Activated CD8-positive, alpha-beta memory T cell treated with anti-CD3 and anti-CD28 coated beads, Interleukin-2, amount 50 U/mL, for 48 hours (primary cell): ENCODE measurements at regions not wholly inside any gene's neighbourhood (a gene's known extent, or its start where the extent isn't known, plus 50 kb on each side); places are given as distances from the start of the nearest gene placed in this dataset.
"Not testable (repeated sequence)": the region's sequence is repeated elsewhere in the genome, so short reads cannot be mapped to it uniquely, and the experiment has no call there.

Source experiments
- DNase-seq: peaks from one replicate; pipeline ENCODE4 v3.0.0-alpha.2; 2020

DNA sequence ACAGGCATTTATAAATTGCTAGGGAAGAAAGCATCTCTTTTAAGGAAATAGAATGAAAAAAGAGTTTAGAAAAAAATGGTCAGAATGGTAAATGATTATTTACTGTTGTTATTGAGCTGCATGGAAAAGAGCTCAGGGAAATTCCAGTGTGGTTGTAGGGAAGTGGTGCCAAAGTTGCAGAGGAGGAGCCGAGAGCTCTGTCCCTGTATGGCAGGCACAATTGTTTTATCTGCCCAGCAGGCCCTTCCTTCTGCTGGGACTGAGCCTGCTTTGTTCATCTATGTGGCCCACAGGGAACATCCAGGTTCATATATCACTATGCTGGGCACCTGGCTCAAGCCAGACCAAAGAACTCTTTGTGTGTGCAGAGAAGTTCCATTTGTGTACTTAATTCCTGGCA, 80.8 kb upstream of the AGAP1 start:
- DNase-seq: no peak

DNA sequence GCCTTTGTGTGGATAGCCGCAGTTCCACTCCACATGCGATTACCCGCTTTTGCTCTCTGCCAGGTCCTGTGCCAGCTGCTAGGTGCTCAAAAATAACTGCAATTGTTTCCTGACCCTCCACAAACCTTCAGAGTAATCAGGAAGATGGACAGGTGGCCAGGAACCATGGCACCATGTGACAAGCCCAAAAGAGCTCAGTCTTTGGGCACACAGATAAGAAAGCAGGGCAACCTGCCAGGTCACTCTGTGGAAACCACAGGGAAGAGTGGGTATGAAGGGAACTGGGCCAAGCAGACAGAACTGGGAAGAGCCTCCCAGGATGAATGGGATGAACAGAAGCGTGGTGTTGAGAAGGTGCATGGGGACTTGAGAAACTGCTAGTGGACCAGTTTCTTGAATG, 79.4 kb upstream of the AGAP1 start:
- no peak for DNase-seq

DNA sequence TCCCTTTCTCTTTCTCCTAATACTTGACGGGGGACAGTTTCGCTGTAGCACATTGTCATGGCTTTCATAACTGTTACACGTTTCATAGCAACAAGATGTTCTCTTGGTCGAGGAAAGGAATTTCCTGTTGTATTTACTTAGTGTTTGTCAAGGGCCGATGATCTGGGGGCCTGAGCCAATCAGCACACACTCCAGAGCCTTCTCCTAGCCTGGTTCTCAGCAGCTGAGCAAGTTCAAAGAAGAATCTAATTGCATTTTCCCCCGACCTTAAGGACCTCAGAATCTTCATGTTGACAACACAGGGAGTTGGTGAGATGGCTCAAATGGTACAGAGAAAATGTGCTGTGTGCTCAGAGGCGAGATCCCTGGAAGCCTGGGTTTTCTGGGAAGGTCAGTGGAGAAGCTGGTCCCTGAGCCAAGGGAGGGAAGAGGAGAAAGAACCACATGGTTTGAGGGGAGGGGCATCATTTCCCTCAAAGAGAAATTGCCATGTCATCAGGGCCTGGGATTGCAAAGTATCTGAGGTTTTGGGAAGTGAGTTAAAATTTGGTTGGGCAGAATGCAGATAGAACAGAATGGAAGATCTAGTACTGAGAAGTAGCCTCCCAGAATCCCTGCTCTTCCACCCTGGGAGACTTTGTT, 76.9 kb upstream of the AGAP1 start:
- DNase-seq: no peak

DNA sequence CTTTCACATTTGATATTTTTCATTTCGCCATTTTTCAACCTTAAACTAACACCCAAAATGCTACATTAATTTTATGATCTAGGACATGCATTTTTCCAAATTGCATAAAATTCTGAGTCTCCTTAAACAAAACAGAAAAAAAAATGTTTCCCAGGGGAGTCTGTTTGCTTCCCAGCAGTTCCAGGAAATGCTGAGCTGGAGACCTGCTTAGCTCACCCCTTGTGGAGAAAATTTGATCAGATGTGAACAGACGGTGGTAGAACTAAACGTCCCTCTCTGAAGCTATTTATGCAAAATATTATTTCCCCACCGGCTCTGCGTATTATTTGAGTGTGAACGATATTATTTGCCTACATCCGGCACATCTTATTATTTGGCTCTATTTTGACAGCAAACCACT, 74.9 kb upstream of the AGAP1 start:
- no peak for DNase-seq

DNA sequence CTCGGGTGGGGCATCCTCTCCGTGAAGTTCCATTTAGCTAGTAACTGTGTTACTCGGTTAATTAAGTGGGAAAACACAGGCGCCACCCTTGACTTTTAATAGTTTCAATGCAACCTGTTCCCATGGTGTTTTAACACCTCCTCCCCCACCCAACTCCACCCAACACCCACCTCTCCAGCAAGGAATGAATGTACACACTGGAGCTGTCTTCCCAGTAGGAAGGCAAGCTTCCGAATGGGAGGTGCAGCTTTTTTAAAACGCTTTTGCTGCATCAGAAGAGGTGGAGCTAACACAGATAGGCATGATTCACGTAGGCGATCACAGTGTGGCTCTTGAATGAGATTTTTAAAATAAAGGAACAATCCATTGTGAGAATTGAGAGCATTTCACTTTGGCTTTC, 73.8 kb upstream of the AGAP1 start:
- no peak for DNase-seq

DNA sequence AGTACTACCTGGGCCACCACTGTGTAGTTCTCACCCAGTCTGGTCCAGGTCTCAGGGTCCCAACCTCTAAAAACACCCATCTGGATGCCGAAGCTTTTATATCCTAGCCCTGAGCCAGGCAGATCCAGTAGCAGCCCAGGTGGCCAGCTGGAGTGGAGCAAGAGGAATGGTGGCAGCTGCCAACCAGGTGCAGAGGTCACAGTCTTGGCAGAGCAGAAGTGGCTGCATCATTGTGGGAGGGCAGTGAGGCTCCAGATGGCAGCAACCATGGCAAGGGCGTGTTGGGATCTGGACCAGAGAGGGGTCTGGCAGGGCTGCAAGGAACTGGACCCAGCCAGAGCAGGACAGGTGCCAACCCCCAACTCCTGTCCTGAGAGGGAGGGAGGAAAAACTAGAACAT, 72.2 kb upstream of the AGAP1 start:
- no peak for DNase-seq

DNA sequence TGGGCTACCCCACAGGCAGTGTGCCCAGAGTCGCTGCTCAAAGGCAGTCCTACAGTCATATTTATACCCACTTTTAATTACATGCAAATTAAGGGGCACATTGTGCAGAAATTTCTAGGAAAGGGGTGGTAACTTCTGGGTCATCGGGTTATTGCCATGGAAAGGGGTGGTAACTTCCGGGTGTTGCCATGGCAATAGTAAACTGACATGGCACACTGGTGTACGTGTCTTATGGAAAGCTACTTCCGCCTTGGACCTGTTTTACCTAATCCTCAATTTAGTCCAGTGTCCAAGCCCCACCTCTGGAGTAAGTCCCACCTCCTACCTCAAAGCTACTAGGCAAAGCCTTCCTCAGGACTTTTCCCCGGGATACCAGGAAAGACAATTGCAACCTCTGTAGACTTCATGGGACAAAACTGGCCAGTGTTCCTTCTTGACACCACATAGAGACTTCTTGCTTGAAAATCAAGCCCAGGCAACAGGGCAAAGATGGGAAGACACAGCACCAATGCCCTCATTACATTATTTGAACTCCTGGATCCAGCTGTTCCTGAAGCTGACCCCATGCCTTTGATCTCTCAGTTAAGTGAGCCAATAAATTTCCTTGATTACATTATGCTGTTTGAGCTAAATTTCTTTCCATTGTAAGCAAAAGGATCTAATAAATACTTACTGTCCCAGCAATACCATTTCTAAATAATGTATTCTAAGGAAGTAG, 63.3 kb upstream of the AGAP1 start:
- no peak for DNase-seq

DNA sequence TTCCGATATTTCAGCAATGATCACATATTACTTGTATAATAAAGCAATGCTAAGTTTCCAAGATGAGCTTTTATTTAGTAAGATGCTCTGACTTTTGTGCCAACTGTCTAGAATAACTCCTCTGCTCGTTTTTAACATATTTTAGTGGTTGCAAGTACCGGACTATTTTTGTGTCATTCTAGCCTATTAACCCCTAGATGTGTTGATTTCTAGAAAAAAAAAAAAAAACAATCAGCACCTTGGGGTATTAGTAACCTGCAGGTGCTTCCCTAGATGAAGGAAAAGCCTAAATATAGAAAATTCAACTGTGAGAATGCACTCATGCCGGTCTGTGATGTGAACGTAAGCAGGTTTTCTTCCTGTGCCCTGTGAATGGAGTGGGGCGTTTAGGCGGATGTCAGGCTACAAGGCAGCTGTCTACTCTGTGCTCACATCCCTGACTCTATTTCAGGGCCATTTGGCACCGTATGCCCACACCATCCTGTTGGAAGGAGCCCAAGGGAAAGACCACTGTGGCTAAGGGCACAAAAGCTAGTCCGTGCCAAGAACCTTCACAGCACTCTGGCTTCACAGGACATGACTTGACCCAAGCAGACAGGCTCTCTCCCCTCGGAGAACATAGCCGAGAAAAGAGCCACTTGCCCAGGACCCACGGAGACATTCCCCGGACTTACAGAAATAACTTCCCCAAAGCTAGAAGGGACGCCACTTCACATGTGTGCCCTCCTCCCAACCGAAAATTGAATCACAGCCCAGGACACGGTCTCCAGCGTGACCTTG, 60.9 kb upstream of the AGAP1 start:
- no peak for DNase-seq

DNA sequence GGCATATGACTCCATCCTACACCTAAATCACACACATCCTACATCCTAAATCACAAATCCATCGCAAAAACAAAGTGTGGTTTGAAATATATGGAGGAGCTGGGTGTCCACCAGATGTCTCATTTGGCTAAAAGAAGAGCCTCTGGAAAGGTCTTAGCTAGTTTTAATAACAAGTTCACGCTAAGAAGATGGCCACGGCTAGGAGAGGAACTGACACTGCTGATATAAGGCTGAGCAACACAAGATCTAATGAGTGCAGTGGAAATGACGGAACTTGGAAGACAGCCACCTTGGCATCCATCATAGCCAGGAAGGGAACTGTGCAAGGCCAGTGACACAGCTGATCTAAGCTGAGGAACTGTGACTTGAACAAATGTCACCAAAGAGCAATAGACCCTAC, 60.0 kb upstream of the AGAP1 start:
- DNase-seq: no peak

DNA sequence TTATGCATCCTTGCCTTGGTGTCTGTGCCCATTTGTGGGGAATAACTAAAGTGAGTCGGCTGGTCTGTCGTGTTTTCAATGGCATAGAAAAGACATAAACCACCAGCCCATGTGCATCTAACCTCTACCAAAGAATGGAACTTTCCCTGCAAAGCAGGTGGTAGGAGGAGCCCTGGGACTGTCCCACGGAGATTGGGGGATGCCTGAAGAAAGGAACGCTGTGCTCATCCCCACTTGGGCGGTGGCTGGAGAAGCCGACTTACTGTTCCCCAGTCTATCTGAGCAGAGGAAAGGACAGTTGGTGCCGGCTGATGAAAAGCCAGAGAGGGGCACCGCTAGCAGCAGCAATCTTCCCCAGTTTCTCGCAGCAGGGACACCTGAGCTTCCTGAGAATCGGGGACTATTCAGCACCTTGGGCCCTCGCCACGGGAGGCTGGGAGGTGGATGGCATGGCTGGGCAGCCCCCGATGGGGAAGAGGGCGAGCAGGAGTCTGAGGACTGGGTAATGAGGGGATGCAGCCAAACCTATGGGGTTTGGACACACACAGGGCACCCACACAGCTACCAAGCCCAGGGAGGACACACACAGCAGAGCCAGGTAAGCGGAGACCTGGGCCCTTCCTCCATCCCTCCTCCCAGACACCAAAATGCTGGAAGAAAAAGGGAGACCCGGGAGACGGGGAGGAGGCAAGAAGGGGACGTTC, 53.7 kb upstream of the AGAP1 start:
- DNase-seq: no peak

DNA sequence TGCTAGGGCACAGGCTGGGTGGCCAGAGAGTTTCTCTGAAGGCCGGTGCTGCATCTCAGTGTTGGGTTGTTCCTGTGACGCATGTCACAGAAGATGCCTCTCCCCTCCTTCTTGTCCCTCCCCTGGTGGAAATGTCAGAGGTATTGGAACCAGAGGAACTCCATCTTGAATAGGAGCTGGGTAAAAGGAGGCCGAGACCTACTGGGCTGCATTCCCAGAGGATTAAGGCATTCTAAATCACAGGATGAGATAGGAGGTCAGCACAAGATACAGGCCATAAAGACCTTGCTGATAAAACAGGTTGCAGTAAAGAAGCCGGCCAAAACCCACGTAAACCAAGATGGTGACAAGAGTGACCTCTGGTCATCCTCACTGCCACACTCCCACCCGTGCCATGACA, 50.3 kb upstream of the AGAP1 start:
- not testable (repeated sequence) for DNase-seq
